ENCODE measurements at regions not wholly inside any gene's neighbourhood (a gene's known extent, or its start where the extent isn't known, plus 50 kb on each side); places are given as distances from the start of the nearest gene placed in this dataset.
"Not testable (repeated sequence)": the region's sequence is repeated elsewhere in the genome, so short reads cannot be mapped to it uniquely, and the experiment has no call there.

- TF ChIP-seq, protein P1, sequence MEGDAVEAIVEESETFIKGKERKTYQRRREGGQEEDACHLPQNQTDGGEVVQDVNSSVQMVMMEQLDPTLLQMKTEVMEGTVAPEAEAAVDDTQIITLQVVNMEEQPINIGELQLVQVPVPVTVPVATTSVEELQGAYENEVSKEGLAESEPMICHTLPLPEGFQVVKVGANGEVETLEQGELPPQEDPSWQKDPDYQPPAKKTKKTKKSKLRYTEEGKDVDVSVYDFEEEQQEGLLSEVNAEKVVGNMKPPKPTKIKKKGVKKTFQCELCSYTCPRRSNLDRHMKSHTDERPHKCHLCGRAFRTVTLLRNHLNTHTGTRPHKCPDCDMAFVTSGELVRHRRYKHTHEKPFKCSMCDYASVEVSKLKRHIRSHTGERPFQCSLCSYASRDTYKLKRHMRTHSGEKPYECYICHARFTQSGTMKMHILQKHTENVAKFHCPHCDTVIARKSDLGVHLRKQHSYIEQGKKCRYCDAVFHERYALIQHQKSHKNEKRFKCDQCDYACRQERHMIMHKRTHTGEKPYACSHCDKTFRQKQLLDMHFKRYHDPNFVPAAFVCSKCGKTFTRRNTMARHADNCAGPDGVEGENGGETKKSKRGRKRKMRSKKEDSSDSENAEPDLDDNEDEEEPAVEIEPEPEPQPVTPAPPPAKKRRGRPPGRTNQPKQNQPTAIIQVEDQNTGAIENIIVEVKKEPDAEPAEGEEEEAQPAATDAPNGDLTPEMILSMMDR (IDR thresholded peaks at IDR 0.05), result not testable (repeated sequence)
- not testable (repeated sequence) for TF ChIP-seq EP300, POLR2A (IDR thresholded peaks at IDR 0.05)
Observed at GRCh38 chr4:154907345-154908045, 126.4 kb downstream of the RBM46 start.

Data from ovary (tissue), 3 donors.